ENCODE measurements at regions not wholly inside any gene's neighbourhood (a gene's known extent, or its start where the extent isn't known, plus 50 kb on each side); places are given as distances from the start of the nearest gene placed in this dataset.

- Histone ChIP-seq H3K4me3 (no peak overlapping the region), H3K4me1 (no peaks in the 10 kb centered on the region), H3K27me3 (no peaks in the 10 kb centered on the region), H3K9me3 (peaks cover 0 to 4% (median 0%) of the 10 kb centered on the region in 12 donors), H3K36me3 (no peaks in the 10 kb centered on the region), H3K27ac (no peak overlapping the region)
- TF ChIP-seq POLR2A (IDR thresholded peaks at IDR 0.05) (no peak), CTCF (IDR thresholded peaks at IDR 0.05) (no peak)
- ATAC-seq (no peak), DNase-seq (no peak)
- intact Hi-C loops (cut with DNase I) = no loop called here
- WGBS, 4 donors = 90 to 93% (median 93%) methylated on average over 5 of the region's 5 CpGs
Observed at GRCh38 chr10:29099415-29099814, 189.5 kb upstream of the LYZL1 start.

GRCh38 chr10:29100505-29100904 lies 188.4 kb upstream of the LYZL1 start:
- ATAC-seq = no peak
- 65 to 74% (median 69%) methylated on average over 4 of the region's 4 CpGs for WGBS, 4 donors

GRCh38 chr10:29102233-29102632 lies 186.6 kb upstream of the LYZL1 start:
- H3K36me3 ChIP-seq = no peaks in the 10 kb centered on the region
- no peak for DNase-seq
- H3K27me3 ChIP-seq = no peaks in the 10 kb centered on the region
- no peak for ATAC-seq
- WGBS, 4 donors = 44 to 69% (median 65%) methylated on average over 4 of the region's 4 CpGs
- peaks cover 0 to 4% (median 0%) of the 10 kb centered on the region in 12 donors for H3K9me3 ChIP-seq
- no peak overlapping the region for H3K4me3 ChIP-seq
- H3K27ac ChIP-seq = no peak overlapping the region
- no peak for TF ChIP-seq POLR2A (IDR thresholded peaks at IDR 0.05)
- no peak for TF ChIP-seq CTCF (IDR thresholded peaks at IDR 0.05)
- intact Hi-C loops (cut with DNase I) = no loop called here
- peaks cover 0 to 4% (median 0%) of the 10 kb centered on the region in 12 donors for H3K4me1 ChIP-seq

More at GRCh38 chr10:29100505-29100904, 188.4 kb upstream of the LYZL1 start:
- no peak overlapping the region for H3K27ac ChIP-seq
- peaks cover 0 to 4% (median 0%) of the 10 kb centered on the region in 12 donors for H3K9me3 ChIP-seq
- TF ChIP-seq CTCF (IDR thresholded peaks at IDR 0.05) = no peak
- no peak for TF ChIP-seq POLR2A (IDR thresholded peaks at IDR 0.05)
- H3K36me3 ChIP-seq = no peaks in the 10 kb centered on the region
- H3K4me1 ChIP-seq = peaks cover 0 to 4% (median 0%) of the 10 kb centered on the region in 12 donors
- no peaks in the 10 kb centered on the region for H3K27me3 ChIP-seq
- intact Hi-C loops (cut with DNase I) = no loop called here
- H3K4me3 ChIP-seq = no peak overlapping the region
- DNase-seq = no peak

- Histone ChIP-seq H3K4me1 (peaks cover 0 to 4% (median 0%) of the 10 kb centered on the region in 12 donors), H3K9me3 (peaks cover 0 to 4% (median 0%) of the 10 kb centered on the region in 12 donors), H3K27me3 (no peaks in the 10 kb centered on the region), H3K4me3 (no peak overlapping the region), H3K36me3 (no peaks in the 10 kb centered on the region), H3K27ac (no peak overlapping the region)
- DNase-seq (no peak), ATAC-seq (no peak)
- intact Hi-C loops (cut with DNase I) = no loop called here
- TF ChIP-seq CTCF (IDR thresholded peaks at IDR 0.05) (no peak), POLR2A (IDR thresholded peaks at IDR 0.05) (no peak)
- WGBS, 4 donors = 77 to 94% (median 87%) methylated on average over 3 of the region's 3 CpGs
Observed at GRCh38 chr10:29102636-29103035, 186.2 kb upstream of the LYZL1 start.

Measured in heart left ventricle (tissue), 16 donors.